RWPE2 (cell line): ENCODE measurements at regions not wholly inside any gene's neighbourhood (a gene's known extent, or its start where the extent isn't known, plus 50 kb on each side); places are given as distances from the start of the nearest gene placed in this dataset.

Source experiments
- ATAC-seq: fragments of 200-7000 bp; cut with Tn5 transposase; 3 replicates; pipeline ENCODE4 v1.9.1; 2021; ENCODE audit warnings: low read depth
- DNase-seq: peaks from one replicate; pipeline ENCODE4 v3.0.0-alpha.2; 2020; ENCODE audit warnings: low spot score
- H3K27ac ChIP-seq: fragments of 450-650 bp; 2 replicates; pipeline ENCODE4 v1.5.1; 2017; ENCODE audit warnings: mild to moderate bottlenecking; ENCODE audit not compliant: poor library complexity, severe bottlenecking
- H3K27me3 ChIP-seq: fragments of 250-450 bp; sonication (Bioruptor Pico); 2 replicates; pipeline ENCODE4 v1.5.1; 2021; ENCODE audit warnings: mild to moderate bottlenecking, moderate library complexity; ENCODE audit not compliant: insufficient read depth, poor library complexity, severe bottlenecking
- H3K36me3 ChIP-seq: fragments of 250-450 bp; sonication (Bioruptor Pico); 2 replicates; pipeline ENCODE4 v1.5.1; 2020; ENCODE audit warnings: low read depth, mild to moderate bottlenecking, moderate library complexity
- H3K4me1 ChIP-seq: fragments of 250-450 bp; sonication (Bioruptor Pico); 2 replicates; pipeline ENCODE4 v1.5.1; 2021; ENCODE audit warnings: mild to moderate bottlenecking, moderate library complexity; ENCODE audit not compliant: insufficient read depth, poor library complexity, severe bottlenecking
- H3K4me3 ChIP-seq: fragments of 250-450 bp; sonication (Bioruptor Pico); 2 replicates; pipeline ENCODE4 v1.5.1; 2021; ENCODE audit warnings: mild to moderate bottlenecking, moderate library complexity; ENCODE audit not compliant: severe bottlenecking
- H3K9me3 ChIP-seq: fragments of 250-450 bp; sonication (Bioruptor Pico); 2 replicates; pipeline ENCODE4 v1.5.1; 2021; ENCODE audit warnings: mild to moderate bottlenecking, moderate library complexity; ENCODE audit not compliant: severe bottlenecking
- TF ChIP-seq, protein P1 (sequence below): fragments of 450-650 bp; IDR thresholded peaks from one replicate; pipeline ENCODE4 v1.5.1; 2017; ENCODE audit warnings: mild to moderate bottlenecking, moderate library complexity; ENCODE audit not compliant: poor library complexity, severe bottlenecking

DNA sequence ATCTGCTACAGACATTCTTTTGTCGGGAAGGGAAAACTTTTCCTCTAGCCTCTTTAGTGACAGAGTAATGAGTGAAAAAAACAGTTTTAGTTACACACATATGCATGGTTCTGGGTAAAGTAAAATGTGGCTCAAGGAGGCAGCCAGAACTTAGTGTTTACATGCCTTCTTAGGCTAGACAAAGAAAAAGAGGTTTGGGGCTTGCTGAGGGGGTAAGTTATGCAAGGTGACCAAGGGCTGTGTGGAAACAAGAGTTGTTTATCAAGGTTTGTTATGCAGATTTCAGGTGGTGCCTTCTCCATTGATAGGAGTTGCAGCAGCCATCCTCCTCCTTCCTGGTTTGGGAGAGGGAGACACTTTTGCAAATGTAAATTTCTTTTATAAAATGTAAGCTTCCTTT is 66.5 kb upstream of the RAB3GAP2 start:
- Histone ChIP-seq H3K4me1 (peaks cover 18% of the 10 kb centered on the region), H3K27ac (no peak overlapping the region), H3K9me3 (no peaks in the 10 kb centered on the region), H3K27me3 (no peaks in the 10 kb centered on the region), H3K4me3 (no peak overlapping the region), H3K36me3 (no peaks in the 10 kb centered on the region)
- ATAC-seq (no peak), DNase-seq (no peak)
- TF ChIP-seq, protein P1, sequence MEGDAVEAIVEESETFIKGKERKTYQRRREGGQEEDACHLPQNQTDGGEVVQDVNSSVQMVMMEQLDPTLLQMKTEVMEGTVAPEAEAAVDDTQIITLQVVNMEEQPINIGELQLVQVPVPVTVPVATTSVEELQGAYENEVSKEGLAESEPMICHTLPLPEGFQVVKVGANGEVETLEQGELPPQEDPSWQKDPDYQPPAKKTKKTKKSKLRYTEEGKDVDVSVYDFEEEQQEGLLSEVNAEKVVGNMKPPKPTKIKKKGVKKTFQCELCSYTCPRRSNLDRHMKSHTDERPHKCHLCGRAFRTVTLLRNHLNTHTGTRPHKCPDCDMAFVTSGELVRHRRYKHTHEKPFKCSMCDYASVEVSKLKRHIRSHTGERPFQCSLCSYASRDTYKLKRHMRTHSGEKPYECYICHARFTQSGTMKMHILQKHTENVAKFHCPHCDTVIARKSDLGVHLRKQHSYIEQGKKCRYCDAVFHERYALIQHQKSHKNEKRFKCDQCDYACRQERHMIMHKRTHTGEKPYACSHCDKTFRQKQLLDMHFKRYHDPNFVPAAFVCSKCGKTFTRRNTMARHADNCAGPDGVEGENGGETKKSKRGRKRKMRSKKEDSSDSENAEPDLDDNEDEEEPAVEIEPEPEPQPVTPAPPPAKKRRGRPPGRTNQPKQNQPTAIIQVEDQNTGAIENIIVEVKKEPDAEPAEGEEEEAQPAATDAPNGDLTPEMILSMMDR: no peak

GRCh38 chr1:220336391-220337031 is 64.3 kb upstream of the RAB3GAP2 start:
- Histone ChIP-seq H3K4me3 (no peak overlapping the region), H3K36me3 (no peaks in the 10 kb centered on the region), H3K4me1 (peaks cover 18% of the 10 kb centered on the region), H3K9me3 (no peaks in the 10 kb centered on the region), H3K27me3 (no peaks in the 10 kb centered on the region), H3K27ac (peak overlapping the region; percentile 49)
- ATAC-seq: peak; percentile 69
- TF ChIP-seq, protein P1: no peak
- no peak for DNase-seq

GRCh38 chr1:220335668-220336067 is 63.4 kb upstream of the RAB3GAP2 start:
- no peaks in the 10 kb centered on the region for H3K27me3 ChIP-seq
- H3K9me3 ChIP-seq: no peaks in the 10 kb centered on the region
- ATAC-seq (no peak), DNase-seq (no peak)
- no peaks in the 10 kb centered on the region for H3K36me3 ChIP-seq
- no peak overlapping the region for H3K4me3 ChIP-seq
- peaks cover 18% of the 10 kb centered on the region for H3K4me1 ChIP-seq
- TF ChIP-seq, protein P1: no peak
- H3K27ac ChIP-seq: no peak overlapping the region

- Histone ChIP-seq H3K27me3 (no peaks in the 10 kb centered on the region), H3K4me1 (peaks cover 5% of the 10 kb centered on the region), H3K27ac (no peak overlapping the region), H3K9me3 (no peaks in the 10 kb centered on the region), H3K4me3 (no peak overlapping the region), H3K36me3 (no peaks in the 10 kb centered on the region)
- ATAC-seq (no peak), DNase-seq (no peak)
- TF ChIP-seq, protein P1: no peak
These were observed 59.1 kb upstream of the RAB3GAP2 start for GRCh38 chr1:220331318-220331717.

DNA sequence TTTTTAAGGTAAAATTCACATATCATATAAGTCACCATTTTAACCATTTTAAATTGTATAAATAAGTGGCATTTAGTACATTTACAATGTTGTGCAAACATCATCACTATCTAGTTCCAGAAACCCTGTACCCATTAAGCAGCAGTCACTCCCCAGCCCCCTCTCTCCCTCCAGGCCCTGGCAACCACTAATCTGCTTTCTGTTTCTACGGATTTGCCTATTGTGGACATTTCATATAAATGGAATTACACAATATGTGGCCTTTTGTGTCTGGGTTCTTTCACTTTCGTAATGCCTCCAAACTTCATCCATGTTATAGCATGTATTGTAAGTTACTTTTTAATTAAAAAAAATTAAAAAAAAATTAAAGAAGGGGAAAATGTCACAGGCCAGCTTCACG is 58.0 kb upstream of the RAB3GAP2 start:
- ATAC-seq (no peak), DNase-seq (no peak)
- H3K27ac ChIP-seq: no peak overlapping the region
- H3K9me3 ChIP-seq: no peaks in the 10 kb centered on the region
- no peak overlapping the region for H3K4me3 ChIP-seq
- H3K36me3 ChIP-seq: no peaks in the 10 kb centered on the region
- no peaks in the 10 kb centered on the region for H3K27me3 ChIP-seq
- TF ChIP-seq, protein P1: no peak
- H3K4me1 ChIP-seq: no peaks in the 10 kb centered on the region
